HEK293 (cell line): ENCODE measurements at regions not wholly inside any gene's neighbourhood (a gene's known extent, or its start where the extent isn't known, plus 50 kb on each side); places are given as distances from the start of the nearest gene placed in this dataset.

Experiments
- CTCF ChIA-PET: fragments of 350-600 bp; formaldehyde crosslinking; extraction: SDS; loops from one replicate; lab custom pipeline; 2021; ENCODE audit warnings: antibody characterized with exemption; lab: Yijun Ruan, JAX
- POLR2A ChIA-PET: fragments of 300-600 bp; formaldehyde crosslinking; extraction: SDS; loops from one replicate; lab custom pipeline; 2020; ENCODE audit warnings: antibody characterized with exemption, inconsistent platforms; lab: Yijun Ruan, JAX
- H3K27ac ChIP-seq: fragments of 200-500 bp; sonication (Bioruptor generic); 2 replicates; pipeline ENCODE4 v1.5.1; 2014; ENCODE audit warnings: low read depth, low read length, control low read depth, inconsistent platforms; ENCODE audit errors: extremely low read depth
- H3K36me3 ChIP-seq, 2 experiments: fragments of 200-500 bp in 1 of 2; sonication (Bioruptor generic) in 1 of 2; 1 replicate in 1 of 2; 2 replicates in 1 of 2; pipeline ENCODE4 v1.5.1; 2014 to 2017; ENCODE audit warnings: inconsistent platforms in 2 of 2, low read length in 2 of 2; ENCODE audit not compliant: control insufficient read depth in 2 of 2, insufficient read depth in 1 of 2
- H3K4me1 ChIP-seq: fragments of 200-500 bp; sonication (Bioruptor generic); 2 replicates; pipeline ENCODE4 v1.5.1; 2014; ENCODE audit warnings: mild to moderate bottlenecking, low read length, inconsistent platforms; ENCODE audit not compliant: control insufficient read depth, insufficient read depth
- H3K4me3 ChIP-seq: 2 replicates; pipeline ENCODE4 v1.5.1; 2011; ENCODE audit warnings: low read depth, mild to moderate bottlenecking, control low read depth, low read length, moderate library complexity
- H3K9me3 ChIP-seq: fragments of 200-500 bp; sonication (Bioruptor generic); 2 replicates; pipeline ENCODE4 v1.5.1; 2014; ENCODE audit warnings: low read depth, low read length, inconsistent platforms; ENCODE audit not compliant: control insufficient read depth, insufficient read depth
- FEZF1 ChIP-seq: fragments of 450-650 bp; formaldehyde crosslinking; IDR thresholded peaks from 2 replicates; pipeline ENCODE4 v1.5.1; 2016; ENCODE audit warnings: missing biosample characterization, missing genetic modification characterization
- HOXC10 ChIP-seq: sonication (generic); formaldehyde crosslinking; IDR thresholded peaks from 2 replicates; pipeline ENCODE4 v1.8.1; 2023; ENCODE audit warnings: mild to moderate bottlenecking, missing genetic modification reagents
- KLF8 ChIP-seq: fragments of 450-650 bp; formaldehyde crosslinking; IDR thresholded peaks from 2 replicates; pipeline ENCODE4 v1.5.1; 2016; ENCODE audit warnings: missing biosample characterization, missing genetic modification characterization
- SCRT2 ChIP-seq: fragments of 450-650 bp; formaldehyde crosslinking; IDR thresholded peaks from 2 replicates; pipeline ENCODE4 v1.5.1; 2016; ENCODE audit warnings: missing biosample characterization, missing genetic modification characterization
- TCF7L2 ChIP-seq: IDR thresholded peaks from 2 replicates; pipeline ENCODE4 v1.6.1; 2011; ENCODE audit warnings: low read depth, mild to moderate bottlenecking, inconsistent platforms, low read length, moderate library complexity, borderline replicate concordance
- WT1 ChIP-seq: fragments of 450-650 bp; formaldehyde crosslinking; IDR thresholded peaks from 2 replicates; pipeline ENCODE4 v1.5.1; 2016; ENCODE audit warnings: missing biosample characterization, missing genetic modification characterization
- ZBTB8A ChIP-seq: fragments of 450-650 bp; formaldehyde crosslinking; IDR thresholded peaks from 2 replicates; pipeline ENCODE4 v1.5.1; 2016; ENCODE audit warnings: missing biosample characterization, missing genetic modification characterization
- ZFP3 ChIP-seq: fragments of 450-650 bp; formaldehyde crosslinking; IDR thresholded peaks from 2 replicates; pipeline ENCODE4 v1.5.1; 2016; ENCODE audit warnings: low read depth, missing biosample characterization, missing genetic modification characterization
- ZNF114 ChIP-seq: fragments of 450-650 bp; formaldehyde crosslinking; IDR thresholded peaks from 2 replicates; pipeline ENCODE4 v1.5.0; 2017; ENCODE audit warnings: missing biosample characterization, missing genetic modification characterization
- ZNF202 ChIP-seq: fragments of 450-650 bp; formaldehyde crosslinking; IDR thresholded peaks from 2 replicates; pipeline ENCODE4 v1.5.1; 2016; ENCODE audit warnings: missing biosample characterization, missing genetic modification characterization, borderline replicate concordance
- ZNF211 ChIP-seq: fragments of 450-650 bp; formaldehyde crosslinking; IDR thresholded peaks from 2 replicates; pipeline ENCODE4 v1.5.1; 2016; ENCODE audit warnings: low read depth, missing biosample characterization, missing genetic modification characterization
- ZNF266 ChIP-seq: fragments of 450-650 bp; formaldehyde crosslinking; IDR thresholded peaks from 2 replicates; pipeline ENCODE4 v1.5.1; 2016; ENCODE audit warnings: missing biosample characterization, missing genetic modification characterization, low read depth
- ZNF311 ChIP-seq: fragments of 450-650 bp; formaldehyde crosslinking; IDR thresholded peaks from 2 replicates; pipeline ENCODE4 v1.5.1; 2017; ENCODE audit warnings: missing biosample characterization, missing genetic modification characterization, borderline replicate concordance
- ZNF362 ChIP-seq: fragments of 450-650 bp; formaldehyde crosslinking; IDR thresholded peaks from 2 replicates; pipeline ENCODE4 v1.5.1; 2016; ENCODE audit warnings: missing biosample characterization, missing genetic modification characterization
- ZNF48 ChIP-seq: fragments of 450-650 bp; formaldehyde crosslinking; IDR thresholded peaks from 2 replicates; pipeline ENCODE4 v1.5.1; 2016; ENCODE audit warnings: missing biosample characterization, missing genetic modification characterization
- ZNF518A ChIP-seq: fragments of 450-650 bp; formaldehyde crosslinking; conservative IDR thresholded peaks from 2 replicates; pipeline ENCODE4 v1.5.1; 2016; ENCODE audit warnings: low read depth, missing biosample characterization, missing genetic modification characterization
- ZNF626 ChIP-seq: fragments of 450-650 bp; sonication (Bioruptor Pico); formaldehyde crosslinking; IDR thresholded peaks from 2 replicates; pipeline ENCODE4 v1.5.1; 2018; ENCODE audit warnings: missing biosample characterization, missing genetic modification characterization, inconsistent platforms
- ZNF776 ChIP-seq: fragments of 450-650 bp; formaldehyde crosslinking; IDR thresholded peaks from 2 replicates; pipeline ENCODE4 v1.5.0; 2017; ENCODE audit warnings: missing biosample characterization, missing genetic modification characterization, borderline replicate concordance
- ZSCAN4 ChIP-seq: fragments of 450-650 bp; formaldehyde crosslinking; IDR thresholded peaks from 2 replicates; pipeline ENCODE4 v1.5.1; 2017; ENCODE audit warnings: missing biosample characterization, missing genetic modification characterization
- TF ChIP-seq, protein P1 (sequence below): fragments of 450-650 bp; formaldehyde crosslinking; IDR thresholded peaks from 2 replicates; pipeline ENCODE4 v1.5.1; 2016; ENCODE audit warnings: missing biosample characterization, missing genetic modification characterization, low read depth

- POLR2A ChIA-PET, result no interaction called here
- no peaks in the 10 kb centered on the region for H3K9me3 ChIP-seq
- no peak for TF ChIP-seq TCF7L2
- no peak for TF ChIP-seq ZNF211 (tag by site-specific recombination)
- no peak for TF ChIP-seq ZNF202 (tag by site-specific recombination)
- TF ChIP-seq ZNF362 (tag by site-specific recombination), result no peak
- TF ChIP-seq ZNF626 (tag by site-specific recombination), result no peak
- no peak for TF ChIP-seq FEZF1
- TF ChIP-seq WT1 (tag by site-specific recombination), result no peak
- TF ChIP-seq KLF8, result no peak
- TF ChIP-seq ZFP3 (tag by site-specific recombination), result no peak
- TF ChIP-seq, protein P1, sequence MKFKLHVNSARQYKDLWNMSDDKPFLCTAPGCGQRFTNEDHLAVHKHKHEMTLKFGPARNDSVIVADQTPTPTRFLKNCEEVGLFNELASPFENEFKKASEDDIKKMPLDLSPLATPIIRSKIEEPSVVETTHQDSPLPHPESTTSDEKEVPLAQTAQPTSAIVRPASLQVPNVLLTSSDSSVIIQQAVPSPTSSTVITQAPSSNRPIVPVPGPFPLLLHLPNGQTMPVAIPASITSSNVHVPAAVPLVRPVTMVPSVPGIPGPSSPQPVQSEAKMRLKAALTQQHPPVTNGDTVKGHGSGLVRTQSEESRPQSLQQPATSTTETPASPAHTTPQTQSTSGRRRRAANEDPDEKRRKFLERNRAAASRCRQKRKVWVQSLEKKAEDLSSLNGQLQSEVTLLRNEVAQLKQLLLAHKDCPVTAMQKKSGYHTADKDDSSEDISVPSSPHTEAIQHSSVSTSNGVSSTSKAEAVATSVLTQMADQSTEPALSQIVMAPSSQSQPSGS (tag by site-specific recombination), result no peak
- TF ChIP-seq ZNF311 (tag by site-specific recombination), result no peak
- no peak for TF ChIP-seq ZNF518A (tag by site-specific recombination)
- no peak for TF ChIP-seq ZNF114 (tag by site-specific recombination)
- no peak for TF ChIP-seq ZBTB8A (tag by site-specific recombination)
- no peak for TF ChIP-seq SCRT2 (tag by site-specific recombination)
- TF ChIP-seq ZNF266 (tag by site-specific recombination), result no peak
- TF ChIP-seq ZNF48, result no peak
- no peak for TF ChIP-seq HOXC10 (CRISPR knock-in tag)
- no peak for TF ChIP-seq ZNF776 (tag by site-specific recombination)
- TF ChIP-seq ZSCAN4 (tag by site-specific recombination), result no peak
- H3K4me1 ChIP-seq, result no peaks in the 10 kb centered on the region
- no peaks in the 10 kb centered on the region for H3K36me3 ChIP-seq
- CTCF ChIA-PET, result no interaction called here
- H3K27ac ChIP-seq, result no peak overlapping the region
- no peak overlapping the region for H3K4me3 ChIP-seq
Measured at GRCh38 chr3:29005862-29006261, 275.0 kb upstream of the RBMS3 start.
